Head of caudate nucleus (tissue), 42 donors: ENCODE measurements at regions not wholly inside any gene's neighbourhood (a gene's known extent, or its start where the extent isn't known, plus 50 kb on each side); places are given as distances from the start of the nearest gene placed in this dataset.

Source experiments
- DNase-seq, 42 donors: peaks; one replicate each; pipeline versions ENCODE4 v3.0.0 to v3.0.0-alpha.2; 2020 to 2021; ENCODE audit warnings: mixed read lengths in 7 of 42
- intact Hi-C: fragments of 100-400 bp; cut with DNase I; formaldehyde crosslinking; loops from one replicate; pipeline ENCODE4 v1.15.0; 2022

- intact Hi-C loops = no loop called here
- no peak for DNase-seq
Observed at GRCh38 chr5:89377767-89378455, 494.9 kb upstream of the MEF2C start.

- intact Hi-C loops = no loop called here
- no peak for DNase-seq
Observed at GRCh38 chr5:89374818-89375521, 492.0 kb upstream of the MEF2C start.

DNA sequence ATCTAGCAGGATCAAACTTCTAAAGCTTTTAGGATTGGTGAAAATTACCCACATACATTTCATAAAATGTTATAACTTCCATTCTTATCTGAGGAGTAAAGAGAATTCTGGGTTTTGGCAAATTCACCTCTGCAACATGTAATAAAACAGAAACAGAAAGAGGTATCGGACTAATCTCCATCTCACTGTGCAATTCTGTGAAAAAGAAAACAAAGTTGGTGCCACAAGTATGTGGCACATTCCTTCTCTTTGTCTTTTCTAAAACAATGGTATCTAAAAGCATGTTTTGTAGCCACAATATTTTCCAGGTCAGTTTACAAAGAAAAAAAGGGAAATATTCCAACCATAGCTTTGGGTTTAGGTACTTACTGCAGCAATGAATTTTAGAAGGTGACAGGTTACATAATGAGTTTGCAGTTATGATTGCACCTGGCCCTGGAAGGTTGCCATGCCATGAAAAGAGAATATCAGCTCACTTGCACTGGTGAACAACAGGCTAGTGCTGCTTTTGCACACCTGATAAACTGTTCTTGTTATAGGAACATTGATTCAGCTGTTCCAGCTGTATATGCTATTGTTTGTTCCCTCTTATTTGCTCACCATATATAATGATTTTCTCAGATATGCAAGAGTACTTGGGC is 491.3 kb upstream of the MEF2C start:
- intact Hi-C loops = no loop called here
- no peak for DNase-seq

GRCh38 chr5:89372176-89372575 is 489.2 kb upstream of the MEF2C start:
- intact Hi-C loops = no loop called here
- DNase-seq = no peak

- DNase-seq = no peak
- intact Hi-C loops = no loop called here
Observed at GRCh38 chr5:89371646-89372045, 488.7 kb upstream of the MEF2C start.

GRCh38 chr5:89359046-89359445 is 476.1 kb upstream of the MEF2C start:
- DNase-seq = no peak
- intact Hi-C loops = no loop called here

- intact Hi-C loops = no loop called here
- no peak for DNase-seq
Observed at GRCh38 chr5:89353837-89354551, 471.0 kb upstream of the MEF2C start.

DNA sequence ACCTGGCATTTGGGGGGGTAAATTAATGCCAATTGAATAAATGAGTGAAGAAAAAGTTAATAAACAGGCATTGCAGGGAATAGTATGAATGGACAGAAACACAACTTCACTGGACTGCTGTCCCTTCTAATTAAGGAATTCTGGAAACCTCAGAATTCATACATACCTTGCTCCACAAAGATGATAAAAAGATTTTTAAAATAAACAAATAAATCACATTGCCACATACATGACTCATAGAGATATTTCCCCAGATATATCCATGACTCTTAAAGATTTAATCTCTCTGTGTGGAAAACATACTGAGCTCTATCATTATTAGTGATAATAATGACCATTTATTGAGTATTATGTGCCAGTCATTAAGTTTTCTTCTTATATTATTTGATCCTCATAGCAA is 469.0 kb upstream of the MEF2C start:
- intact Hi-C loops = no loop called here
- no peak for DNase-seq

DNA sequence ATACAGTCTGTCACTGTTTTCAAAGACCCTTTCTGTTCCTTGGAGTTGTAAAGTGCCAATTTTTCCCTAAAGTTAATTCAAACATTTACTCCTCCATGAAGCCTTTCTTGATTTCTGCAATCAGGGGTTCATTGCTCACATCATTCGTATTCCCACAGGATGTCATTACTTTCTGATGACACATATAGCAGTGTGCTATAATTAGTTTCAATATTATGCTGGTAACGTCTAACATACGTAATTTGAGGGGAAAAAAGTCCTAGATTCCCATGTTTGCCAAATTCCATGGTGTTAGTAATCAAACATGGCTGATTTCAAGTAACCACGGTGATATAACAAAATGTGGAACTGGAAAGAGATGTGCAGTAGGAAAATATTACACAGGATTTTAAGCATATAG is 468.2 kb upstream of the MEF2C start:
- intact Hi-C loops = no loop called here
- no peak for DNase-seq

DNA sequence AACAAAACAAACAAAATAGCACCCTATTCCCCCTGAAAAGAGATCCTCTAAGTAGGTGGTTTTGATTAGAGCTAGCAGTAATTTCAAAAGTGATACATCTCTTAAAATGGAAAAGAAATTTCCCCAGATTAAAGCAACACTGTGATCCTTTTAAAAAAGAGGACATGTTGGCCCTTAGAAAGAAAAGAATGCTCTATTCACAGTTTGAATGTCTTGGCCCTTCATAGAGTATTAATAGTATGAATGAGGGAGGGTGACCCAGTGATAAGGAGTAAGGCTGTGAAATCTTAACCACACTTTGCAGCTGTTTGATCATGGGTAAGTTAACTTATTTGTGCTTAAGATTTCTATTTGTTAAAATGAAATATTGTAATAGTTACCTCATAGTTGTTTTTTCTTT is 467.7 kb upstream of the MEF2C start:
- intact Hi-C loops = no loop called here
- DNase-seq = no peak

- intact Hi-C loops = no loop called here
- no peak for DNase-seq
Observed at GRCh38 chr5:89349246-89349980, 466.4 kb upstream of the MEF2C start.

DNA sequence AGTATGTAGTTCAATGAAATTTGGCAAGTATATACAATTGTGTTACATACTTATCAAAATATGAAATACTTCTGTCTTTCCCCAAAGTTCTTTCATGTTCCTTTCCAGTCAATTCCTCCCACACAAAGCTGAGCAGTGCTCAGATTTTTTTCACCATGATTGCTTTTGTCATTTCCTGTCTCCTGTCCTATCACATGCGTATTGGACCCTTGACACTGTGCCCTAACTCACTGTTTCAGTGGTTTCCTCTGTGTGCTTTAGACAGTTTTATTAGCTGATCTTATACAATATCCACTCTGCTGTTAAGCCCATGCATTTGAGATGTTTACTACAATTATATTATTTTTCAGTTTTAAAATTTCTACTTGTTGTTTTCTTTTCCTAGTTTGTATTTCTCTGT is 463.6 kb upstream of the MEF2C start:
- intact Hi-C loops = no loop called here
- DNase-seq = no peak

GRCh38 chr5:89343666-89344065 is 460.7 kb upstream of the MEF2C start:
- intact Hi-C loops = no loop called here
- peak in 1 of 42 donors; percentile 2 for DNase-seq

GRCh38 chr5:89342106-89342876 is 459.3 kb upstream of the MEF2C start:
- no peak for DNase-seq
- intact Hi-C loops = no loop called here

- no peak for DNase-seq
- intact Hi-C loops = no loop called here
Observed at GRCh38 chr5:89338935-89339334, 456.0 kb upstream of the MEF2C start.

- intact Hi-C loops = no loop called here
- no peak for DNase-seq
Observed at GRCh38 chr5:89336111-89336510, 453.1 kb upstream of the MEF2C start.

DNA sequence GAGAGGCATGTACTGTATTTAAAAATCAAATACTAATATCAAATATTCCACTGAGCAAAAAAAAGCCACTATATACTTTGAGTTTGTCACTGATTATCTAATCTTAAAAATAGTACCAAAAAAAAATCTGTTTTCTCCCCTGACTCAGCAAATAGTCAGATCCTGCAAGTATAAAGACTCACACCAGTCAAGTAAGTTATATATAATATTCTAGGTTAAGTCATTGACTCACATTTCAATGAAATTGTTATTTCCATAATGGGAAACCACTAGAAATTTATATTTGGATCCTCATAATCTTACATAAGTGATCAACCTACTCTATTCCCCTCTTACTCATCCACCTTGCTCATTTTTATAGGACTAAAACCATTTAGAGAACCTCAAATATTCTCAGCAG is 447.2 kb upstream of the MEF2C start:
- intact Hi-C loops = no loop called here
- no peak for DNase-seq

GRCh38 chr5:89327608-89328007 is 444.6 kb upstream of the MEF2C start:
- DNase-seq = no peak
- intact Hi-C loops = no loop called here

GRCh38 chr5:89324990-89325389 is 442.0 kb upstream of the MEF2C start:
- no peak for DNase-seq

More at GRCh38 chr5:89324990-89325389, 442.0 kb upstream of the MEF2C start:
- intact Hi-C loops = no loop called here
